OCI-LY3 (cell line): ENCODE measurements at regions not wholly inside any gene's neighbourhood (a gene's known extent, or its start where the extent isn't known, plus 50 kb on each side); places are given as distances from the start of the nearest gene placed in this dataset.

ENCODE experiments used
- EZH2phosphoT487 ChIP-seq: fragments of 200-600 bp; shearing (Covaris generic); IDR thresholded peaks from 2 replicates; pipeline ENCODE4 v1.6.1; 2018; ENCODE audit warnings: antibody characterized with exemption, mixed run types, low read depth
- TF ChIP-seq, protein P1 (sequence below): fragments of 200-600, 300-600 bp; sonication (generic); IDR thresholded peaks from 2 replicates; pipeline ENCODE4 v1.5.1; 2014; ENCODE audit warnings: antibody characterized with exemption, low read length, low read depth

- TF ChIP-seq, protein P1, sequence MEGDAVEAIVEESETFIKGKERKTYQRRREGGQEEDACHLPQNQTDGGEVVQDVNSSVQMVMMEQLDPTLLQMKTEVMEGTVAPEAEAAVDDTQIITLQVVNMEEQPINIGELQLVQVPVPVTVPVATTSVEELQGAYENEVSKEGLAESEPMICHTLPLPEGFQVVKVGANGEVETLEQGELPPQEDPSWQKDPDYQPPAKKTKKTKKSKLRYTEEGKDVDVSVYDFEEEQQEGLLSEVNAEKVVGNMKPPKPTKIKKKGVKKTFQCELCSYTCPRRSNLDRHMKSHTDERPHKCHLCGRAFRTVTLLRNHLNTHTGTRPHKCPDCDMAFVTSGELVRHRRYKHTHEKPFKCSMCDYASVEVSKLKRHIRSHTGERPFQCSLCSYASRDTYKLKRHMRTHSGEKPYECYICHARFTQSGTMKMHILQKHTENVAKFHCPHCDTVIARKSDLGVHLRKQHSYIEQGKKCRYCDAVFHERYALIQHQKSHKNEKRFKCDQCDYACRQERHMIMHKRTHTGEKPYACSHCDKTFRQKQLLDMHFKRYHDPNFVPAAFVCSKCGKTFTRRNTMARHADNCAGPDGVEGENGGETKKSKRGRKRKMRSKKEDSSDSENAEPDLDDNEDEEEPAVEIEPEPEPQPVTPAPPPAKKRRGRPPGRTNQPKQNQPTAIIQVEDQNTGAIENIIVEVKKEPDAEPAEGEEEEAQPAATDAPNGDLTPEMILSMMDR = no peak
- no peak for TF ChIP-seq EZH2phosphoT487
Observed at GRCh38 chr2:9087121-9087681, 83.7 kb upstream of the MBOAT2 start.
